SK-N-SH treated with all-trans-retinoic acid at 6 μM for 48 hours (cell line): ENCODE measurements at regions not wholly inside any gene's neighbourhood (a gene's known extent, or its start where the extent isn't known, plus 50 kb on each side); places are given as distances from the start of the nearest gene placed in this dataset.

Experiments
- ISL1 ChIP-seq: fragments of 250-450 bp; sonication (Bioruptor Pico); IDR thresholded peaks from 2 replicates; pipeline ENCODE4 v2.1.2; 2022; ENCODE audit warnings: mild to moderate bottlenecking, moderate library complexity
- TCF4 ChIP-seq: fragments of 250-450 bp; sonication (Bioruptor Pico); IDR thresholded peaks from 2 replicates; pipeline ENCODE4 v1.8.0; 2021; ENCODE audit warnings: mild to moderate bottlenecking, moderate library complexity, borderline replicate concordance
- ZC3H10 ChIP-seq: fragments of 250-450 bp; sonication (Bioruptor Pico); IDR thresholded peaks from 2 replicates; pipeline ENCODE4 v1.5.1; 2021; ENCODE audit warnings: mild to moderate bottlenecking, moderate library complexity
- ZFP3 ChIP-seq: fragments of 250-450 bp; sonication (Bioruptor Pico); IDR thresholded peaks from 2 replicates; pipeline ENCODE4 v1.5.0; 2020; ENCODE audit warnings: mild to moderate bottlenecking, moderate library complexity
- ZFP30 ChIP-seq: fragments of 450-650 bp; formaldehyde crosslinking; IDR thresholded peaks from 2 replicates; pipeline ENCODE4 v1.5.0; 2022; ENCODE audit warnings: mild to moderate bottlenecking, moderate library complexity
- TF ChIP-seq, protein P1 (sequence below): fragments of 250-450 bp; sonication (Bioruptor Pico); IDR thresholded peaks from 2 replicates; pipeline ENCODE4 v1.8.0; 2020; ENCODE audit warnings: mild to moderate bottlenecking, moderate library complexity, borderline replicate concordance
- TF ChIP-seq, protein P2 (sequence below): fragments of 250-450 bp; sonication (Bioruptor Pico); IDR thresholded peaks from 2 replicates; pipeline ENCODE4 v1.5.1; 2020; ENCODE audit warnings: low read depth, mild to moderate bottlenecking, moderate library complexity

DNA sequence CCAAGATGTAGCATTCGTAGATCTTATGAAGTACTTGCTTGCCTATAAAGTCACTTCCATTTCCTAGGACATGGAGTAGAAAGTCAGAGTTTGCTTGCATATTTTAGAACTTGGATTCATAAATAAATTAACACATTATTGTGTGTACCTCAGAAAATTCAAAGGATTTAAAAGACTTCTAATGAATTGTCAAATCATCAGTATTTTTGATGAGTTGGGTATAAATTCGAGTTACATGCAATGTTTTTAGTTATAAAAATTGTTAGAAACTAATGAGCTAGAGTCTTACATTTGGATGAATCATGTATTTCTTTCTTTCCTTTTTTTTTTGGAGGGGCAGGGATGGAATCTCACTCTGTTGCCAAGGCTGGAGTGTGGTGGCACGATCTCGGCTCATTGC lies 156.9 kb upstream of the KCNJ16 start:
- TF ChIP-seq ZFP3 (CRISPR knock-in tag) (no peak), ISL1 (no peak), ZFP30 (CRISPR knock-in tag) (no peak), ZC3H10 (CRISPR knock-in tag) (no peak), TCF4 (CRISPR knock-in tag) (no peak)
- TF ChIP-seq, protein P1, sequence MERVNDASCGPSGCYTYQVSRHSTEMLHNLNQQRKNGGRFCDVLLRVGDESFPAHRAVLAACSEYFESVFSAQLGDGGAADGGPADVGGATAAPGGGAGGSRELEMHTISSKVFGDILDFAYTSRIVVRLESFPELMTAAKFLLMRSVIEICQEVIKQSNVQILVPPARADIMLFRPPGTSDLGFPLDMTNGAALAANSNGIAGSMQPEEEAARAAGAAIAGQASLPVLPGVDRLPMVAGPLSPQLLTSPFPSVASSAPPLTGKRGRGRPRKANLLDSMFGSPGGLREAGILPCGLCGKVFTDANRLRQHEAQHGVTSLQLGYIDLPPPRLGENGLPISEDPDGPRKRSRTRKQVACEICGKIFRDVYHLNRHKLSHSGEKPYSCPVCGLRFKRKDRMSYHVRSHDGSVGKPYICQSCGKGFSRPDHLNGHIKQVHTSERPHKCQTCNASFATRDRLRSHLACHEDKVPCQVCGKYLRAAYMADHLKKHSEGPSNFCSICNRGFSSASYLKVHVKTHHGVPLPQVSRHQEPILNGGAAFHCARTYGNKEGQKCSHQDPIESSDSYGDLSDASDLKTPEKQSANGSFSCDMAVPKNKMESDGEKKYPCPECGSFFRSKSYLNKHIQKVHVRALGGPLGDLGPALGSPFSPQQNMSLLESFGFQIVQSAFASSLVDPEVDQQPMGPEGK (CRISPR knock-in tag) = no peak
- TF ChIP-seq, protein P2, sequence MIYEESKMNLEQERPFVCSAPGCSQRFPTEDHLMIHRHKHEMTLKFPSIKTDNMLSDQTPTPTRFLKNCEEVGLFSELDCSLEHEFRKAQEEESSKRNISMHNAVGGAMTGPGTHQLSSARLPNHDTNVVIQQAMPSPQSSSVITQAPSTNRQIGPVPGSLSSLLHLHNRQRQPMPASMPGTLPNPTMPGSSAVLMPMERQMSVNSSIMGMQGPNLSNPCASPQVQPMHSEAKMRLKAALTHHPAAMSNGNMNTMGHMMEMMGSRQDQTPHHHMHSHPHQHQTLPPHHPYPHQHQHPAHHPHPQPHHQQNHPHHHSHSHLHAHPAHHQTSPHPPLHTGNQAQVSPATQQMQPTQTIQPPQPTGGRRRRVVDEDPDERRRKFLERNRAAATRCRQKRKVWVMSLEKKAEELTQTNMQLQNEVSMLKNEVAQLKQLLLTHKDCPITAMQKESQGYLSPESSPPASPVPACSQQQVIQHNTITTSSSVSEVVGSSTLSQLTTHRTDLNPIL (CRISPR knock-in tag) = no peak
